Astrocyte of the spinal cord (primary cell): ENCODE measurements at regions not wholly inside any gene's neighbourhood (a gene's known extent, or its start where the extent isn't known, plus 50 kb on each side); places are given as distances from the start of the nearest gene placed in this dataset.

Experiments used
- DNase-seq: peaks from one replicate; pipeline ENCODE4 v3.0.0; 2011; ENCODE audit warnings: low read depth, low spot score
- H3K4me3 ChIP-seq: 2 replicates; pipeline ENCODE4 v1.5.1; 2011; ENCODE audit warnings: low read depth, mild to moderate bottlenecking, low read length, moderate library complexity
- CTCF ChIP-seq: IDR thresholded peaks from 2 replicates; pipeline ENCODE4 v1.5.1; 2012; ENCODE audit warnings: low read depth, mild to moderate bottlenecking, low read length, inconsistent platforms
- in situ Hi-C: cut with HindIII; loops from 2 replicates; pipeline ENCODE4 v1.10.0; 2017; ENCODE audit warnings: low sequenced_read_pairs

- in situ Hi-C loops = no loop called here
- TF ChIP-seq CTCF = no peak
- H3K4me3 ChIP-seq = no peak overlapping the region
- no peak for DNase-seq
Measured at GRCh38 chr4:154047733-154048132, 258.9 kb upstream of the SFRP2 start.

DNA sequence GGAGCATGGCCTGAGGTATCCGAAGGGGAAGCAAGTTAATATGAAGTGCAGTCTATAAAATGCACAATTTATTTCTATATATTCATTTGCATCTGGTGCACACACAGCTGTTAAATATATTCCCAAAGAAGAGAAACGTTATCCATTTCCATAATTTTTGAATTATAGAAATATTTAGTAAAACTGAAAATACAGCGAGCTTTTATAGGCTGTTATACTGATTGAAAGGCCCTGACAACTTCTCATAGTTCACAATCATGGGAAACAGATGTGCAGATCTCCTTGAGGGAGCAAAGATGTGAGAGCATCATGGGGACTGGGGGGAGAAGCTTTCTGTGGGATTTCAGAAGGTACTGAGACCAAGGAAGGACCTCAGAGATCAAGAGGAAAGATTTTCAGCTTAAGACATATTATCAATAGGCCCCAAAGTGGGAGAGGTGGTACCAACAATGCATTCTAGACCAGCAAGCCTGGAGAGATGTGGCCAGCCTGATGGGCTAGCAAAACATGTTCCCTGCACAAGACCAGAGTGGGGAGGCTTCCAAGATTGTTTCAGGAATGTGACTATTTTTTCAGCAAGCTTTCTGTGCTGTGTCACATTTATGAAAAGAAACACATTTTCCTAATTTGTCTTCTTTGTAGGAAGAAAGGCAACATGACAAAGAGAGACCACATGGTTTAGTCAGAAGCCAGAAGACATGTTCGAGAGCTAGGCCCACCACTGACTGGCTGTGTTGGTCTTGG, 256.0 kb upstream of the SFRP2 start:
- no peak for TF ChIP-seq CTCF
- in situ Hi-C loops = no loop called here
- DNase-seq = no peak
- no peak overlapping the region for H3K4me3 ChIP-seq

- no peak for DNase-seq
- in situ Hi-C loops = no loop called here
- TF ChIP-seq CTCF = no peak
- no peak overlapping the region for H3K4me3 ChIP-seq
Measured at GRCh38 chr4:154044108-154044531, 255.2 kb upstream of the SFRP2 start.

DNA sequence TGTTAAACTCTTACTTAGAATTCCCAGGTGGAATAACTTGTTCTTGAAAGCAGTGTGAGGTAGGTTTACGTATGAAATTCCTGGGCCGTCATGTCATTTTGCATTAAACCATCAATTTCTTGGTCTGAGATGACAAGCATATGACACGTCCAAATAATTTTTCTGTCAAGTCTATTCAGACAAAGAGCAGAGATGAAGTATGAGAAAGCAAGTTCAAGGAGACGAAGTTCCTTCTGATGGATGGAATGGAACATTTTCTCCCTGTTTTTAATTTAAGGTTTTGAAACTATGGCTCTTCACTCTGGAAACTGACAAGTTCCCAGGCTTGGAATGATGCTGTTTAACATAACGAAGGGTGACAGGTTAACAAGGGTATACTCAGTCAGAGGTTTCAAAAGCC, 252.8 kb upstream of the SFRP2 start:
- in situ Hi-C loops = no loop called here
- no peak for DNase-seq
- no peak overlapping the region for H3K4me3 ChIP-seq
- no peak for TF ChIP-seq CTCF

- H3K4me3 ChIP-seq = no peak overlapping the region
- DNase-seq = no peak
- in situ Hi-C loops = no loop called here
- TF ChIP-seq CTCF = no peak
Measured at GRCh38 chr4:154039435-154040343, 250.8 kb upstream of the SFRP2 start.

GRCh38 chr4:154036856-154037255, 248.0 kb upstream of the SFRP2 start:
- DNase-seq = no peak
- no peak for TF ChIP-seq CTCF
- H3K4me3 ChIP-seq = no peak overlapping the region
- in situ Hi-C loops = no loop called here
